ENCODE measurements at regions not wholly inside any gene's neighbourhood (a gene's known extent, or its start where the extent isn't known, plus 50 kb on each side); places are given as distances from the start of the nearest gene placed in this dataset.

- no peak overlapping the region for H3K27ac ChIP-seq (ENCODE audit: low read depth, low read length)
- POLR2A ChIA-PET: no interaction called here
- CTCF ChIA-PET: no interaction called here
- no peak for TF ChIP-seq CTCF (IDR thresholded peaks at IDR 0.05; ENCODE audit: low read depth, low read length)
- H3K4me3 ChIP-seq (ENCODE audit: low read depth, low read length): no peak overlapping the region
- DNase-seq (ENCODE audit: low read depth, low spot score): no peak
- peaks cover 5% of the 10 kb centered on the region for H3K27me3 ChIP-seq (ENCODE audit: control insufficient read depth, insufficient read depth, low read length)
- no peaks in the 10 kb centered on the region for H3K9me3 ChIP-seq (ENCODE audit: control insufficient read depth, insufficient read depth, low read length)
These were observed 240.0 kb upstream of the NFE2L3 start for GRCh38 chr7:25911738-25912607.

- TF ChIP-seq CTCF (IDR thresholded peaks at IDR 0.05; ENCODE audit: low read depth, low read length): no peak
- Histone ChIP-seq H3K9me3 (ENCODE audit: control insufficient read depth, insufficient read depth, low read length) (no peaks in the 10 kb centered on the region), H3K27me3 (ENCODE audit: control insufficient read depth, insufficient read depth, low read length) (peaks cover 5% of the 10 kb centered on the region), H3K27ac (ENCODE audit: low read depth, low read length) (no peak overlapping the region), H3K4me3 (ENCODE audit: low read depth, low read length) (no peak overlapping the region)
- POLR2A ChIA-PET: no interaction called here
- CTCF ChIA-PET: no interaction called here
- DNase-seq (ENCODE audit: low read depth, low spot score): no peak
These were observed 238.3 kb upstream of the NFE2L3 start for GRCh38 chr7:25913598-25914224.

GRCh38 chr7:25918731-25919130 is 233.3 kb upstream of the NFE2L3 start:
- Histone ChIP-seq H3K27ac (ENCODE audit: low read depth, low read length) (no peak overlapping the region), H3K9me3 (ENCODE audit: control insufficient read depth, insufficient read depth, low read length) (no peaks in the 10 kb centered on the region), H3K4me3 (ENCODE audit: low read depth, low read length) (no peak overlapping the region), H3K27me3 (ENCODE audit: control insufficient read depth, insufficient read depth, low read length) (peaks cover 3% of the 10 kb centered on the region)
- no peak for DNase-seq (ENCODE audit: low read depth, low spot score)
- POLR2A ChIA-PET: no interaction called here
- no peak for TF ChIP-seq CTCF (IDR thresholded peaks at IDR 0.05; ENCODE audit: low read depth, low read length)
- CTCF ChIA-PET: no interaction called here

GRCh38 chr7:25922296-25922695 is 229.7 kb upstream of the NFE2L3 start:
- TF ChIP-seq CTCF (IDR thresholded peaks at IDR 0.05; ENCODE audit: low read depth, low read length): no peak
- Histone ChIP-seq H3K27ac (ENCODE audit: low read depth, low read length) (no peak overlapping the region), H3K27me3 (ENCODE audit: control insufficient read depth, insufficient read depth, low read length) (no peaks in the 10 kb centered on the region), H3K9me3 (ENCODE audit: control insufficient read depth, insufficient read depth, low read length) (no peaks in the 10 kb centered on the region), H3K4me3 (ENCODE audit: low read depth, low read length) (no peak overlapping the region)
- DNase-seq (ENCODE audit: low read depth, low spot score): no peak
- CTCF ChIA-PET: no interaction called here
- POLR2A ChIA-PET: no interaction called here

- Histone ChIP-seq H3K27me3 (ENCODE audit: control insufficient read depth, insufficient read depth, low read length) (no peaks in the 10 kb centered on the region), H3K4me3 (ENCODE audit: low read depth, low read length) (no peak overlapping the region), H3K9me3 (ENCODE audit: control insufficient read depth, insufficient read depth, low read length) (no peaks in the 10 kb centered on the region), H3K27ac (ENCODE audit: low read depth, low read length) (no peak overlapping the region)
- ChIA-PET CTCF (no interaction called here), POLR2A (no interaction called here)
- no peak for TF ChIP-seq CTCF (IDR thresholded peaks at IDR 0.05; ENCODE audit: low read depth, low read length)
- DNase-seq (ENCODE audit: low read depth, low spot score): no peak
These were observed 228.1 kb upstream of the NFE2L3 start for GRCh38 chr7:25923741-25924460.

Data from AG04450 (cell line).